ENCODE measurements at regions not wholly inside any gene's neighbourhood (a gene's known extent, or its start where the extent isn't known, plus 50 kb on each side); places are given as distances from the start of the nearest gene placed in this dataset.

DNA sequence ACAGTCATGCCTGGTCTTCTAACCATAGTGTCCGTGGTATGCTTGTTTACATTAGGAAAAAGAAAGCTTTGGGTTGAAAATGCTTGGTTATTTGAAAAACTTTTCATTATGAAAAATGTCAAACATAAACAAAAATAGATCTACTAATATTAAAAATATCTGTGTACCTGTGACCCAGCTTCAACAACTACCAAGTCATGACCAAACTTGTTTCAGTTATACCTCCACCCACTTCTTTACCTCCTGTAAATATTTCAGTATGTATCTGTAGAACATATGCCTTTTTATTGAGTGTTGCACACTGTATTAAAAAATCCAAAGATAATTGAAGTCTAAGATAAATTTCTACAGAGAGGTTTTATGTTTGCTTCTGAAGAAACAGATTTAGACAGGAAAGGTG, 153.7 kb upstream of the GYPA start:
- Histone ChIP-seq H3K4me2 (ENCODE audit: low read depth, low read length, poor library complexity, severe bottlenecking) (no peak overlapping the region), H3K4me3 (ENCODE audit: low read length) (no peak overlapping the region), H2AFZ (ENCODE audit: low read length) (no peak overlapping the region), H3K27me3 (ENCODE audit: low read length) (no peaks in the 10 kb centered on the region), H3K4me1 (ENCODE audit: low read length) (no peaks in the 10 kb centered on the region), H3K79me2 (ENCODE audit: low read length) (no peaks in the 10 kb centered on the region), H3K9ac (ENCODE audit: low read length) (no peak overlapping the region), H3K27ac (ENCODE audit: low read length) (no peak overlapping the region), H3K36me3 (ENCODE audit: insufficient read depth, low read length) (no peaks in the 10 kb centered on the region), H4K20me1 (ENCODE audit: insufficient read depth, low read depth, low read length) (no peaks in the 10 kb centered on the region), H3K9me2 (replicated peaks; ENCODE audit: insufficient read depth, low read length) (no peaks in the 10 kb centered on the region), H3K9me3 (ENCODE audit: low read length) (no peaks in the 10 kb centered on the region)
- no peak for DNase-seq

DNA sequence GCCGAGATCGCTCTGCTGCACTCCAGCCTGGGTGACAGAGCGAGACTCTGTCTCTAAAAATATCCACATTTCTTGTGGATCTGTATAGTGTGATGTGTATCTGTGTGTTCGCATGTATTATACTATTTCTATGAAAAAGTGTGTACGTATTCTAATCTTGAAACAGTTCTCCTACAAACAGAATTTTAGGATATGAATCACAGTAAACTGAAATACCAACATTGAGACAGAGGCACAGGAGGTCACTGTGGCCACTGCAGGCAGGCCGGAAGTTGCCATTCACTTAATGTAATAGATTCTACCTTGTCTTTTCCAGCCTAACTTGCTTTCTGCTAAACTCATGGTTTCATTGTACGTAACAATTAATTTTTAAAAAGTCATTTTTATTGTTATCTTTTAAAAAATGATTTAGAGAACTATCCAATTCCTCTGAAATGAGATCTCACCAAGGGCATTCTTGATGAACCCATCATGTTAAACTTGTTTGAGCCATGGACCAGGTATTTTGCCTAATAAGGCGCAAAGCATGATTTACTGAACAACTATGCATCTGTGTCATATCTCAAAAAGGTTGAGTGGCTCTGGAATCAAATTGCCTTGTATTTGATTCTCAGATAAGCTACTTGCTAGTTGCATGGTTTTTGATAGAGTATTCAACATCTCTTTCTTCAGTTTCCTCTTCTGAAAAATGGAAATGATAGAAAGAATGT, 154.9 kb upstream of the GYPA start:
- no peaks in the 10 kb centered on the region for H3K36me3 ChIP-seq (ENCODE audit: insufficient read depth, low read length)
- H3K4me1 ChIP-seq (ENCODE audit: low read length) = no peaks in the 10 kb centered on the region
- no peaks in the 10 kb centered on the region for H4K20me1 ChIP-seq (ENCODE audit: insufficient read depth, low read depth, low read length)
- H3K79me2 ChIP-seq (ENCODE audit: low read length) = no peaks in the 10 kb centered on the region
- H3K27me3 ChIP-seq (ENCODE audit: low read length) = no peaks in the 10 kb centered on the region
- H3K9me3 ChIP-seq (ENCODE audit: low read length) = no peaks in the 10 kb centered on the region
- H3K4me2 ChIP-seq (ENCODE audit: low read depth, low read length, poor library complexity, severe bottlenecking) = no peak overlapping the region
- H3K4me3 ChIP-seq (ENCODE audit: low read length) = no peak overlapping the region
- H3K9me2 ChIP-seq (replicated peaks; ENCODE audit: insufficient read depth, low read length) = no peaks in the 10 kb centered on the region
- DNase-seq = no peak
- no peak overlapping the region for H2AFZ ChIP-seq (ENCODE audit: low read length)
- H3K27ac ChIP-seq (ENCODE audit: low read length) = no peak overlapping the region
- H3K9ac ChIP-seq (ENCODE audit: low read length) = no peak overlapping the region

DNA sequence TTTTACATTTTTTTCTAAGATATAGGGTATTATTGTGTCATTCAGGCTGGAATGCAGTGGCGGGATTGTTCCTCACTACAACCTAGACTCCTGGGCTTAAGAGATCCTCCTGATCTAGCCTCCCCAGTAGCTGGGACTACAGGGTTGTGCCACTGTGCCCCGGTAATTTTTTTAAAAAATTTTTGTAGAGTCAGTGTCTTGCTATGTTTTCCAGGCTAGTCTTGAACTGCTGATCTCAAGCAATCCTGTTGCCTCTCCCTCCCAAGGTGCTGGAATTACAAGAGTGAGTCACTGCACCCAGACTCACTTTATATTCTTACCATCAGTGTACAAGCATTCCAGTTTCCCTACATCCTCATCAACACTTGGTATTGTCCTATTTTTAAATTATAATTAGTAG, 156.4 kb upstream of the GYPA start:
- Histone ChIP-seq H2AFZ (ENCODE audit: low read length) (no peak overlapping the region), H3K4me1 (ENCODE audit: low read length) (no peaks in the 10 kb centered on the region), H3K27me3 (ENCODE audit: low read length) (0 out of 2 replicates have a peak, but pooled peaks cover 3% of the 10 kb centered on the region), H3K9me3 (ENCODE audit: low read length) (no peaks in the 10 kb centered on the region), H3K4me3 (ENCODE audit: low read length) (no peak overlapping the region), H3K79me2 (ENCODE audit: low read length) (no peaks in the 10 kb centered on the region), H3K27ac (ENCODE audit: low read length) (no peak overlapping the region), H3K36me3 (ENCODE audit: insufficient read depth, low read length) (no peaks in the 10 kb centered on the region), H4K20me1 (ENCODE audit: insufficient read depth, low read depth, low read length) (no peaks in the 10 kb centered on the region), H3K9me2 (replicated peaks; ENCODE audit: insufficient read depth, low read length) (no peaks in the 10 kb centered on the region), H3K4me2 (ENCODE audit: low read depth, low read length, poor library complexity, severe bottlenecking) (no peak overlapping the region), H3K9ac (ENCODE audit: low read length) (no peak overlapping the region)
- no peak for DNase-seq

DNA sequence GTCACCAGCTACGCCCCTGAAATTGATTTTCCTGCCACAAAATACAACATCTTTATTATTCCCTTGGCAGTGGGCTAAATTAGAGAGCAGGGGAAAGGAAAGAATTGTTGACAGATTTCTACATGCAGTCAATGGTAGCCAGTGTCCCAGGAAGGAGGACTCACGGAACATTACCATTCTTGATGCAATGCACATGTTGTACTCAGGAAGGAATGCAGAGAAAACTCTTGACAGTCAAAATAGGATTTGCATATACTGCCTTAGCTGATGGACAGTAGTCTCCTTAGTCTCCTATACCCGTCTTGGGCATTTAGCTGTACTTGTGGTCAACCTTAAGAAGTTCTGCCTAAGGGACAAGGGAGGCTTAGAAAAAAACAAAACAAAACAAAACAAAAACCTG, 158.0 kb upstream of the GYPA start:
- H3K27me3 ChIP-seq (ENCODE audit: low read length) = 0 out of 2 replicates have a peak, but pooled peaks cover 3% of the 10 kb centered on the region
- no peaks in the 10 kb centered on the region for H3K9me3 ChIP-seq (ENCODE audit: low read length)
- no peaks in the 10 kb centered on the region for H3K79me2 ChIP-seq (ENCODE audit: low read length)
- H3K9ac ChIP-seq (ENCODE audit: low read length) = no peak overlapping the region
- DNase-seq = no peak
- no peaks in the 10 kb centered on the region for H3K4me1 ChIP-seq (ENCODE audit: low read length)
- no peak overlapping the region for H3K4me2 ChIP-seq (ENCODE audit: low read depth, low read length, poor library complexity, severe bottlenecking)
- H3K4me3 ChIP-seq (ENCODE audit: low read length) = no peak overlapping the region
- no peaks in the 10 kb centered on the region for H4K20me1 ChIP-seq (ENCODE audit: insufficient read depth, low read depth, low read length)
- H3K36me3 ChIP-seq (ENCODE audit: insufficient read depth, low read length) = no peaks in the 10 kb centered on the region
- no peaks in the 10 kb centered on the region for H3K9me2 ChIP-seq (replicated peaks; ENCODE audit: insufficient read depth, low read length)
- no peak overlapping the region for H3K27ac ChIP-seq (ENCODE audit: low read length)
- no peak overlapping the region for H2AFZ ChIP-seq (ENCODE audit: low read length)

DNA sequence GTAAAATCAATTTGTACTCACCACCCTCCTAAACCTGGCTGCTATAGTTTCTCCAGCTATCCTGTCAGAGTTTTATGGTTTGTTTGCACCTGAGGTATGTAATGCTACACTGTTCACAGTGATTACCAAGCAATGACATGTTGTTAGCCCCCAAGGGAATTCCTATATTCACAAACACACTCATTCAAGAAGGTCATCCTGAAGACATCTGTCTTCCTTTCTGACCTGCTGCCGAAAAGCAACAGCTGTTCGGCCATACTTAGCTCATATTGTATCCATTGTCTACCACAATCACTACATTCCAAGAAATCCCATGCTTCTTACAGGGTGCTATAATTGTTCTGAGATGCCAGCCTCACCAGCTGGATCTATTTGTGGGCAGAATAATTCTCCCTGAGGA, 160.1 kb upstream of the GYPA start:
- Histone ChIP-seq H3K4me2 (ENCODE audit: low read depth, low read length, poor library complexity, severe bottlenecking) (no peak overlapping the region), H4K20me1 (ENCODE audit: insufficient read depth, low read depth, low read length) (no peaks in the 10 kb centered on the region), H3K27me3 (ENCODE audit: low read length) (0 out of 2 replicates have a peak, but pooled peaks cover 3% of the 10 kb centered on the region), H2AFZ (ENCODE audit: low read length) (no peak overlapping the region), H3K9me2 (replicated peaks; ENCODE audit: insufficient read depth, low read length) (no peaks in the 10 kb centered on the region), H3K79me2 (ENCODE audit: low read length) (no peaks in the 10 kb centered on the region), H3K4me1 (ENCODE audit: low read length) (no peaks in the 10 kb centered on the region), H3K36me3 (ENCODE audit: insufficient read depth, low read length) (no peaks in the 10 kb centered on the region), H3K4me3 (ENCODE audit: low read length) (no peak overlapping the region), H3K9ac (ENCODE audit: low read length) (no peak overlapping the region), H3K9me3 (ENCODE audit: low read length) (no peaks in the 10 kb centered on the region), H3K27ac (ENCODE audit: low read length) (no peak overlapping the region)
- no peak for DNase-seq

DNA sequence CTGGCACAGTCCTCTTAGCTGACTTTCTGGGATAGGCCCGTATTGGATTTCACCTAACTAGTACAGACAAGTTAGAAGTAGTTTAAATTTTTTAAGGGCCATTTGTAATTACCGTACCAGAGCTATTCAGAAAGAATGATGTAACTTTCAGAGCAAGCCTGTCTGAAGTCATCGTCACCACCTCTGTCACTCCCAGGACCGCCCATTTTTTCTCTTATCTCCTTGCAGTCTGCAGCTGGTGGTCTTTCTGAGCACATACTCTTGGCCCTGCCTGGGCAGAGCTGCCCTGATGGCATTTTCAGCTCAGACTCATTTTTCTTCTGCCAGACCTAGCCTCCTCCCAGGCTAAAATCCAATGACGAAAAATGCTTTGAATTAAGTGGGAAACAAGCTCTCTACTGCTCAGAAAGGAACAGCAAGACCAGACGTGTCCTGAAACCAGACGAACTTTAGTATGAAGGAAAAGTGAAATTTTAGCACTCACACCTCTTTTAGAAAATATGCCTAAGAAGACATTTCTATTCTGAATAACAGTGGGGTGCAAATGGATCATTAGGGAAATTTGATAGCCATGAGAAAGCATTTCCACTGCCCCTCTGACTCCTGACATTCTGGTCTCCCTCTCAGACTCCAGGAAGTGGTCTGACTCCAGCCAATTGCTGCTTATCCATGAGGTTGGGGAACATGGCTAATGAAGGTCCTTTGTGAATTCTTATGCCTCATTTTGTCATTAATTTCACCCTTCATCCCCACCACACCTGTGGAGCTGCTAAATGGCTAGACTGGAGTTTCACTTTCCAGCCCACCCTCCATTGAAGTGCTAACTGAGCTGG, 162.4 kb upstream of the GYPA start:
- H3K36me3 ChIP-seq (ENCODE audit: insufficient read depth, low read length) = no peaks in the 10 kb centered on the region
- H3K27ac ChIP-seq (ENCODE audit: low read length) = no peak overlapping the region
- H4K20me1 ChIP-seq (ENCODE audit: insufficient read depth, low read depth, low read length) = no peaks in the 10 kb centered on the region
- H3K9ac ChIP-seq (ENCODE audit: low read length) = no peak overlapping the region
- H3K27me3 ChIP-seq (ENCODE audit: low read length) = 0 out of 2 replicates have a peak, but pooled peaks cover 3% of the 10 kb centered on the region
- no peak for DNase-seq
- H2AFZ ChIP-seq (ENCODE audit: low read length) = no peak overlapping the region
- no peaks in the 10 kb centered on the region for H3K9me3 ChIP-seq (ENCODE audit: low read length)
- no peaks in the 10 kb centered on the region for H3K79me2 ChIP-seq (ENCODE audit: low read length)
- no peaks in the 10 kb centered on the region for H3K9me2 ChIP-seq (replicated peaks; ENCODE audit: insufficient read depth, low read length)
- H3K4me1 ChIP-seq (ENCODE audit: low read length) = no peaks in the 10 kb centered on the region
- H3K4me2 ChIP-seq (ENCODE audit: low read depth, low read length, poor library complexity, severe bottlenecking) = no peak overlapping the region
- no peak overlapping the region for H3K4me3 ChIP-seq (ENCODE audit: low read length)

DNA sequence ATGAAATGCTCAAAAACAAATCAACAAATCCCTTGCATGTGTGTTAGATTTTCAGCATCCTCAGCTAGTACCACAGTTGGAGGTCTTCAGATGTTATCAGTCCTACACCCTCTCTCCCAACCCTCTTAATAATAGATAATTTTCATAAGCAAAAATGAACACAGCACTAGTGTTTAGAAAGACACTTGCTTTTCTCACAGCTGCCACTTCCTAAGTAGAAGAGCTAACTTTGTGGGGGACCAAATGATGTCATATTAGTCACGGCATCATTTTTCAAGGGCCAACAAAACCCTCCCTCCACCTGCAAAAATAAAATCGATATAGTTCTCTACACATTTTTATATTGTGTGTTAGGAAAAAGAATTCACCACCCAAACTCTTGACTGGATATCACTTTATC, 163.5 kb upstream of the GYPA start:
- no peaks in the 10 kb centered on the region for H3K79me2 ChIP-seq (ENCODE audit: low read length)
- no peaks in the 10 kb centered on the region for H3K9me3 ChIP-seq (ENCODE audit: low read length)
- H3K9ac ChIP-seq (ENCODE audit: low read length) = no peak overlapping the region
- 0 out of 2 replicates have a peak, but pooled peaks cover 3% of the 10 kb centered on the region for H3K27me3 ChIP-seq (ENCODE audit: low read length)
- no peak overlapping the region for H3K27ac ChIP-seq (ENCODE audit: low read length)
- H3K4me2 ChIP-seq (ENCODE audit: low read depth, low read length, poor library complexity, severe bottlenecking) = no peak overlapping the region
- H3K4me1 ChIP-seq (ENCODE audit: low read length) = no peaks in the 10 kb centered on the region
- no peaks in the 10 kb centered on the region for H3K36me3 ChIP-seq (ENCODE audit: insufficient read depth, low read length)
- no peak overlapping the region for H2AFZ ChIP-seq (ENCODE audit: low read length)
- H3K4me3 ChIP-seq (ENCODE audit: low read length) = no peak overlapping the region
- no peak for DNase-seq
- H4K20me1 ChIP-seq (ENCODE audit: insufficient read depth, low read depth, low read length) = no peaks in the 10 kb centered on the region
- no peaks in the 10 kb centered on the region for H3K9me2 ChIP-seq (replicated peaks; ENCODE audit: insufficient read depth, low read length)

DNA sequence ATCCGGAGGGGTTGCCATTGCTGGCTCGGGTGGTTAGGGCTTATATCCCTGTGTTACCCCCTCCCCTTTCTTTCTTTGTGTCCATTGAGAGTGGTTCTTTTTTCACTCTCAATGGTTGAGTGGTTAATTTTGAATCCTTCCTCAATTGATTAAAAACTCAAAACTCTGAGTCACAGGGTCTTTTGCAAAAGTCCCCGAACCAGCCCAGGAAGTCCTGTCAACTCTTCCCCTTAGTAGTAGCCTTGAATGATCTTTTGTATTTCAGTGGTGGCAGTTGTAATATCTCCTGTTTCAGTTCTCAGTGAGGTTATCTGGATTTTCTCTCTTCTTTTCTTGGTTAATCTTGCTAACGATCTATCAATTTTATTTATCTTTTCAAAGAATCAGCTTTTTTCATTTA, 170.0 kb upstream of the GYPA start:
- Histone ChIP-seq H4K20me1 (ENCODE audit: insufficient read depth, low read depth, low read length) (no peaks in the 10 kb centered on the region), H3K36me3 (ENCODE audit: insufficient read depth, low read length) (no peaks in the 10 kb centered on the region), H3K9me2 (replicated peaks; ENCODE audit: insufficient read depth, low read length) (0 out of 2 replicates have a peak, but pooled peaks cover 5% of the 10 kb centered on the region), H3K27ac (ENCODE audit: low read length) (no peak overlapping the region), H3K9me3 (ENCODE audit: low read length) (peaks cover 12% of the 10 kb centered on the region), H3K79me2 (ENCODE audit: low read length) (no peaks in the 10 kb centered on the region), H3K27me3 (ENCODE audit: low read length) (no peaks in the 10 kb centered on the region), H3K4me1 (ENCODE audit: low read length) (no peaks in the 10 kb centered on the region), H3K9ac (ENCODE audit: low read length) (no peak overlapping the region), H3K4me2 (ENCODE audit: low read depth, low read length, poor library complexity, severe bottlenecking) (no peak overlapping the region), H3K4me3 (ENCODE audit: low read length) (no peak overlapping the region), H2AFZ (ENCODE audit: low read length) (no peak overlapping the region)
- DNase-seq = no peak
